K562 (cell line): ENCODE measurements at regions not wholly inside any gene's neighbourhood (a gene's known extent, or its start where the extent isn't known, plus 50 kb on each side); places are given as distances from the start of the nearest gene placed in this dataset.

Experiments used
- DLX4 ChIP-seq: fragments of 250-450 bp; sonication (Bioruptor Pico); IDR thresholded peaks from 2 replicates; pipeline ENCODE4 v1.6.1; 2021; ENCODE audit warnings: mild to moderate bottlenecking
- EGR1 ChIP-seq: fragments of 450-650 bp; conservative IDR thresholded peaks from 2 replicates; pipeline ENCODE4 v1.6.1; 2017; ENCODE audit warnings: mild to moderate bottlenecking
- POLR3G ChIP-seq: IDR thresholded peaks from 2 replicates; pipeline ENCODE4 v1.6.1; 2011; ENCODE audit not compliant: insufficient read length, insufficient replicate concordance; ENCODE audit errors: extremely low read depth
- TSHZ1 ChIP-seq: fragments of 250-450 bp; sonication (Bioruptor Pico); IDR thresholded peaks from 2 replicates; pipeline ENCODE4 v1.4.0; 2020; ENCODE audit warnings: mild to moderate bottlenecking, moderate library complexity
- YY1 ChIP-seq, 3 experiments: IDR thresholded peaks; 2 replicates each; pipeline ENCODE4 v1.6.1; 2011; ENCODE audit warnings: low read length in 2 of 3, mild to moderate bottlenecking in 2 of 3, moderate library complexity in 2 of 3, borderline replicate concordance in 1 of 3, control low read depth in 1 of 3, low read depth in 1 of 3; ENCODE audit not compliant: insufficient read depth in 3 of 3, insufficient replicate concordance in 2 of 3, control insufficient read depth in 1 of 3, insufficient read length in 1 of 3; ENCODE audit errors: extremely low read depth in 1 of 3
- ZBTB11 ChIP-seq, 3 experiments: fragments of 200-800 bp in 1 of 3; fragments of 250-450 bp in 1 of 3; fragments of 450-650 bp in 1 of 3; sonication (Bioruptor Pico) in 1 of 3; sonication (Bioruptor generic) in 1 of 3; formaldehyde crosslinking in 1 of 3; IDR thresholded peaks; 2 replicates each; pipeline versions ENCODE4 v1.6.1 to v1.8.0; 2016 to 2022; ENCODE audit warnings: mild to moderate bottlenecking in 2 of 3, missing genetic modification characterization in 2 of 3, missing compliant biosample characterization in 1 of 3, moderate library complexity in 1 of 3

GRCh38 chr10:57096044-57096443, 735.0 kb upstream of the ZWINT start (continued):
- TF ChIP-seq TSHZ1 (CRISPR knock-in tag) (no peak), POLR3G (no peak), ZBTB11 (CRISPR knock-in tag; IDR thresholded peaks at IDR 0.05) (no peak), EGR1 (no peak), YY1 (IDR thresholded peaks at IDR 0.05; ENCODE audit: borderline replicate concordance in 1 of 3, control insufficient read depth in 1 of 3, extremely low read depth in 1 of 3, insufficient read depth in 3 of 3, insufficient read length in 1 of 3, insufficient replicate concordance in 2 of 3, low read depth in 1 of 3, low read length in 2 of 3) (no peak), DLX4 (CRISPR knock-in tag) (no peak)
